Ishikawa (cell line): ENCODE measurements at regions not wholly inside any gene's neighbourhood (a gene's known extent, or its start where the extent isn't known, plus 50 kb on each side); places are given as distances from the start of the nearest gene placed in this dataset.

ENCODE experiments used
- CEBPB ChIP-seq: IDR thresholded peaks from 2 replicates; pipeline ENCODE4 v1.6.1; 2012
- CREB1 ChIP-seq: IDR thresholded peaks from 2 replicates; pipeline ENCODE4 v1.6.1; 2012; ENCODE audit warnings: low read depth
- EGR1 ChIP-seq: IDR thresholded peaks from 2 replicates; pipeline ENCODE4 v1.6.1; 2012
- EP300 ChIP-seq: IDR thresholded peaks from 2 replicates; pipeline ENCODE4 v1.6.1; 2012; ENCODE audit warnings: borderline replicate concordance
- MAX ChIP-seq: IDR thresholded peaks from 2 replicates; pipeline ENCODE4 v1.6.1; 2012
- NFIC ChIP-seq: IDR thresholded peaks from 2 replicates; pipeline ENCODE4 v1.6.1; 2012
- RAD21 ChIP-seq: IDR thresholded peaks from 2 replicates; pipeline ENCODE4 v1.6.1; 2012; ENCODE audit warnings: low read depth
- REST ChIP-seq: IDR thresholded peaks from 2 replicates; pipeline ENCODE4 v1.6.1; 2012; ENCODE audit warnings: low read depth, mild to moderate bottlenecking
- TAF1 ChIP-seq: IDR thresholded peaks from 2 replicates; pipeline ENCODE4 v1.6.1; 2012; ENCODE audit warnings: low read depth, mild to moderate bottlenecking
- TCF12 ChIP-seq: IDR thresholded peaks from 2 replicates; pipeline ENCODE4 v1.6.1; 2012; ENCODE audit warnings: low read depth
- TEAD4 ChIP-seq: IDR thresholded peaks from 2 replicates; pipeline ENCODE4 v1.6.1; 2012
- USF1 ChIP-seq: IDR thresholded peaks from 2 replicates; pipeline ENCODE4 v1.6.1; 2012
- YY1 ChIP-seq: IDR thresholded peaks from 2 replicates; pipeline ENCODE4 v1.6.1; 2012; ENCODE audit warnings: low read depth
- ZBTB7A ChIP-seq: IDR thresholded peaks from 2 replicates; pipeline ENCODE4 v1.6.1; 2012; ENCODE audit warnings: low read depth

GRCh38 chr5:120219988-120220387 lies 244.1 kb upstream of the PRR16 start:
- no peak for TF ChIP-seq MAX
- TF ChIP-seq EGR1: no peak
- TF ChIP-seq EP300: no peak
- TF ChIP-seq NFIC: no peak
- TF ChIP-seq RAD21: no peak
- no peak for TF ChIP-seq TEAD4
- TF ChIP-seq TAF1: no peak
- no peak for TF ChIP-seq REST
- no peak for TF ChIP-seq TCF12
- no peak for TF ChIP-seq CREB1
- no peak for TF ChIP-seq CEBPB
- no peak for TF ChIP-seq YY1
- no peak for TF ChIP-seq USF1
- no peak for TF ChIP-seq ZBTB7A
